Stimulated activated CD4-positive, alpha-beta T cell treated with anti-CD3 and anti-CD28 coated beads, Interleukin-4, amount 100 ng/mL, for 1 hour (primary cell): ENCODE measurements at regions not wholly inside any gene's neighbourhood (a gene's known extent, or its start where the extent isn't known, plus 50 kb on each side); places are given as distances from the start of the nearest gene placed in this dataset.

ENCODE experiments used
- DNase-seq: peaks from one replicate; pipeline ENCODE4 v3.0.0-alpha.2; 2020

DNA sequence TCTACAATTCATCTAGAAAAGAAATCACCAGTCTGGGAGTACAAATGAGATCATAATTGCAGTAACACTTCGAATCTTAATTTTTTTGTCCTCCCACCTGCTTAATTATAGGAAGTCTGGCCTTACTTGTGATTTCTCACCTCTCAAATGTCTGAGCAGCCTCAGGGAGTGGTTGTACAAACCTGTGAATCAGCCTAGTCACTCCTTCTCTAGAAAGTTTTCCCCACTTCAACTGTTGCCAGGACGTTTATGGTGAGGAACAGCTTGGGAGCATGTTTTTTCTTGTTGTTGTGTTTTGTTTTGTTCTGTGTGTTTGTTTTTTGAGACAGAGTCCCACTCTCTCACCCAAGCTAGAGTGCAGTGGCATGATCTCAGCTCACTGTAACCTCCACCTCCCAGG is 50.3 kb upstream of the CLDN10 start:
- DNase-seq, result no peak
